ENCODE measurements at regions not wholly inside any gene's neighbourhood (a gene's known extent, or its start where the extent isn't known, plus 50 kb on each side); places are given as distances from the start of the nearest gene placed in this dataset.
A peak's percentile ranks its signal among the peaks of the same experiment; 100 is the strongest.

DNA sequence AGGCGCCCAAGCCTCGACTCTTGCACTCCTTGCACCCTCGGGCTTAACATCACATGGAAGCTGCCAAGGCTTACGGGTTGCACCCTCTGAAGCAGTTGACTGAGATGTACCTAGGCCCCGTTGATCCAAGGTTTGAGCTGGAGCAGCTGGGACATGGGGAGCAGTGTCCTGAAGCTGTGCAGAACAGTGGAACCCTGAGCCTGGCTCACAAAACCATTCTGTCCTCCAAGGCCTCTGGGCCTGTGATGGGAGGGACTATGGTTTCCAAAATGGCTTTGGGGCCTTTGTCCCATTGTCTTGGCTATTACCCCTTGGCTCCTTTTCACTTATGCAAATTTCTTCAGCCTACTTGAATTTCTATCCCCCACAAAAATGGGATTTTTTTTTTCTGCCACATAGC is 454.0 kb downstream of the PIK3C3 start:
- Histone ChIP-seq H3K27ac (no peak overlapping the region), H3K4me3 (no peak overlapping the region), H3K4me1 (replicated peaks in 1 of 2) (no peaks in the 10 kb centered on the region)
- WGBS, 10 experiments = 40 to 72% (median 58%) methylated on average over 2 to 5 of the region's 5 CpGs; no CpG with 5 or more reads in 7 of the 10 experiments
- no peak for ATAC-seq (replicated peaks in 6 of 8)
- in situ Hi-C loops (cut with MboI; ENCODE audit: low pct_unique_long_range_greater_than_20kb in 2 of 9, low sequenced_read_pairs in 9 of 9, unreplicated experiment in 9 of 9) = no loop called here

DNA sequence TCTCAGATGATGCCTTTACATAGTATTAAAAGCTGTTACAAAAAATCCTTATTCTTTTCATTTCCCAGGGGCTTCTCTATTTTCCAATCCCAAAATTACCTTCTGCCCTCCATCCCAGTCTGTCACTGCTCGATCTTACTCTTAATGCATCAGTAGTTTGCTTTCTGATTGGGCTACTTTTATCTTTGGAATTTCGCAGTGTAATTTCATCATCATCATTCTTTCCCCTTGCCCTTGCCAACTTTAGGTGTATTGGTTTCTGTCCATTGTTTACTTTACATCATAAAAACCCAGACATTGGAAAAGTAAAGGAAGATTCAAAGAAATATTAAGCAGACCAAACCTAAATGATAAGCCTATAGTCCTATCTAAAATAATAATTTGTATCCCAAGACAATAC is 457.2 kb downstream of the PIK3C3 start:
- no peak overlapping the region for H3K27ac ChIP-seq
- in situ Hi-C loops (cut with MboI; ENCODE audit: low pct_unique_long_range_greater_than_20kb in 2 of 9, low sequenced_read_pairs in 9 of 9, unreplicated experiment in 9 of 9) = no loop called here
- ATAC-seq (replicated peaks in 6 of 8) = no peak

DNA sequence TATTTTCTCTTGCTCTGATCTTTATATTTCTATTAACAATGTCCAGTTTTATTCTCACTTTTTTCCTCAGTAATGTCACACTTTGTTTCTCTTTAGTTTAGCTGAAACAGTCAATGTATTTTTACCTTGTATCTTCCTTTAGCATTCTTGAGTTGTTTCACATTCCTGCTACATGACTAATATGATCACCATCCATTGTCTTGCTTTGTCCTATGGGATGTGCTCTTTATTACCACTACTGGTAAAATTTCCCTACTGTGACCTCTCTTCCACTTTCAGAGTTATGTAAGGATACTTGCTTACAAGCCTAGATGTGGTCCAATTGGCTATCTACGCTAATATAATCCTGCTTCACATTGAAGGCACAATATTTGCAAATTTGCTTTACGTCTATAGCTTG is 457.9 kb downstream of the PIK3C3 start:
- 8 to 100% (median 90%) methylated on average over 1 to 2 of the region's 2 CpGs; no CpG with 5 or more reads in 1 of the 10 experiments for WGBS, 10 experiments
- Histone ChIP-seq H3K4me3 (no peak overlapping the region), H3K27ac (no peak overlapping the region), H3K4me1 (replicated peaks in 1 of 2) (no peaks in the 10 kb centered on the region)
- ATAC-seq (replicated peaks in 6 of 8) = no peak
- in situ Hi-C loops (cut with MboI; ENCODE audit: low pct_unique_long_range_greater_than_20kb in 2 of 9, low sequenced_read_pairs in 9 of 9, unreplicated experiment in 9 of 9) = no loop called here

More for the DNA sequence above, 457.2 kb downstream of the PIK3C3 start:
- H3K4me1 ChIP-seq (replicated peaks in 1 of 2) = no peaks in the 10 kb centered on the region
- no peak overlapping the region for H3K4me3 ChIP-seq
- 40 to 95% (median 84%) methylated on average over 1 to 2 of the region's 2 CpGs for WGBS, 10 experiments

DNA sequence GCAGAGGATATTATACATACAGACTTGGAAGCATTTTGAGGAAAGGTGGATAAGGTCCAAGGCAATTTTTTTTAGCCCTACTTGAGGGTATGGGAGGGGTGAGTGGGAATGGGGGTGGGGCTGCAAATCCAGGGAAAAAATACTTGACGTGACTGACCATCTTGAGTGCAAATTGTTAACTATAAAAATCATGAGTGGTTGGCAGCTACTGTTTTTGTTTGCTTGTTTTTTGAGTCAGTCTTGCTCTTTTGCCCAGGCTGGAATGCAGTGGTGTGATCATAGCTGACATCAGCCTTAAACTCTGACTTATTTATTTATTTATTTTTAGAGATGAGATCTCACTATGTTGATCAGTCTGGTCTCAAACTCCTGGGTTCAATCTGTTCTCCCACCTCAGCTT is 458.8 kb downstream of the PIK3C3 start:
- Histone ChIP-seq H3K27ac (no peak overlapping the region), H3K4me3 (no peak overlapping the region), H3K4me1 (replicated peaks in 1 of 2) (no peaks in the 10 kb centered on the region)
- 67 to 89% methylated on average over 1 of the region's 1 CpG; no CpG with 5 or more reads in 8 of the 10 experiments for WGBS, 10 experiments
- ATAC-seq (replicated peaks in 6 of 8) = peak in 1 of 8 experiments; percentile 62
- in situ Hi-C loops (cut with MboI; ENCODE audit: low pct_unique_long_range_greater_than_20kb in 2 of 9, low sequenced_read_pairs in 9 of 9, unreplicated experiment in 9 of 9) = no loop called here

GRCh38 chr18:42414756-42415454 is 459.9 kb downstream of the PIK3C3 start:
- H3K4me3 ChIP-seq = no peak overlapping the region
- no peaks in the 10 kb centered on the region for H3K4me1 ChIP-seq (replicated peaks in 1 of 2)
- WGBS, 10 experiments = 15 to 100% (median 76%) methylated on average over 2 to 7 of the region's 7 CpGs; no CpG with 5 or more reads in 2 of the 10 experiments
- no peak overlapping the region for H3K27ac ChIP-seq
- in situ Hi-C loops (cut with MboI; ENCODE audit: low pct_unique_long_range_greater_than_20kb in 2 of 9, low sequenced_read_pairs in 9 of 9, unreplicated experiment in 9 of 9) = no loop called here
- peak in 1 of 8 experiments; percentile 93 for ATAC-seq (replicated peaks in 6 of 8)

DNA sequence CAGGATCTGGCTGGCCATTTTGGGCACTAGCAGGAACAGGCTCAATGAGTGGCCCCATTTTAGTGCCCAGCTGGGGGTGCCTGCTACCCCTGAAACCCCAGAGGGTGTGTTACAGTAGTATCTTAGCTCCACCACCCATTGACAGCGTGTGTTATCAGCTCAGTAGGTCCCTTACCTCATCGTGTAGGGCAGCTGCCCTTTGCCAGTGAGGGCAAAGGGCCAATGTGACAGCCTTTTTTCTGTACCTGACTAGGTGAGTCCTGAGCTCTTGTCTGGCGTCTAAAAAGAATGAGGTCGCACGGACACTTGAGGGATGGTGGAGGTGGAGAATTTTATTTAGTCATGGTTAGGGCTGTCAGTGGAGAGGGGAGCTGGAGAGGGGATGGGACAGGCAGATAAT is 462.2 kb downstream of the PIK3C3 start:
- no peak for ATAC-seq (replicated peaks in 6 of 8)
- Histone ChIP-seq H3K4me3 (no peak overlapping the region), H3K4me1 (replicated peaks in 1 of 2) (no peaks in the 10 kb centered on the region), H3K27ac (no peak overlapping the region)
- in situ Hi-C loops (cut with MboI; ENCODE audit: low pct_unique_long_range_greater_than_20kb in 2 of 9, low sequenced_read_pairs in 9 of 9, unreplicated experiment in 9 of 9) = no loop called here
- WGBS, 10 experiments = 35 to 100% (median 80%) methylated on average over 1 to 4 of the region's 5 CpGs; no CpG with 5 or more reads in 4 of the 10 experiments

DNA sequence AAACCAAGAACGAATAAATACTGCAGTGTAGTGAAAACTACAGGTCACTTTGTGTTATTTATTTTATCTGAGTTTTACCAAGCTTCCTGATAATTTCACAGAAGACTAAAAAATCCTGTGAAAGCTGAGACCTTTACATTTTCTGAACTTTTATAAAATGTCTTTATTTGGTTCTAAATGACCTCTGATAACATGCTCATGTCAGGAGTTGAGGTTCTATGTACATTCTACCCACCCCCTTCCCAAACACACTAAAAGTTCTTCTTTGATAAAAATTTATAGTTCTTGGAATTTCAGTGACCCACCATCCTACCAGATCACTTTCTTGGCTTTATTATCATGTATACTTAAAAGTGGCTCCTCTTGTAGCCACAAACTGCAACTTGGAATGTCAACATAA is 463.1 kb downstream of the PIK3C3 start:
- Histone ChIP-seq H3K27ac (no peak overlapping the region), H3K4me1 (replicated peaks in 1 of 2) (no peaks in the 10 kb centered on the region), H3K4me3 (no peak overlapping the region)
- no peak for ATAC-seq (replicated peaks in 6 of 8)
- in situ Hi-C loops (cut with MboI; ENCODE audit: low pct_unique_long_range_greater_than_20kb in 2 of 9, low sequenced_read_pairs in 9 of 9, unreplicated experiment in 9 of 9) = no loop called here
- WGBS, 10 experiments = 14 to 100% (median 40%) methylated on average over 1 of the region's 1 CpG; no CpG with 5 or more reads in 3 of the 10 experiments

- in situ Hi-C loops (cut with MboI; ENCODE audit: low pct_unique_long_range_greater_than_20kb in 2 of 9, low sequenced_read_pairs in 9 of 9, unreplicated experiment in 9 of 9) = no loop called here
Observed at GRCh38 chr18:42425025-42425424, 470.0 kb downstream of the PIK3C3 start.

DNA sequence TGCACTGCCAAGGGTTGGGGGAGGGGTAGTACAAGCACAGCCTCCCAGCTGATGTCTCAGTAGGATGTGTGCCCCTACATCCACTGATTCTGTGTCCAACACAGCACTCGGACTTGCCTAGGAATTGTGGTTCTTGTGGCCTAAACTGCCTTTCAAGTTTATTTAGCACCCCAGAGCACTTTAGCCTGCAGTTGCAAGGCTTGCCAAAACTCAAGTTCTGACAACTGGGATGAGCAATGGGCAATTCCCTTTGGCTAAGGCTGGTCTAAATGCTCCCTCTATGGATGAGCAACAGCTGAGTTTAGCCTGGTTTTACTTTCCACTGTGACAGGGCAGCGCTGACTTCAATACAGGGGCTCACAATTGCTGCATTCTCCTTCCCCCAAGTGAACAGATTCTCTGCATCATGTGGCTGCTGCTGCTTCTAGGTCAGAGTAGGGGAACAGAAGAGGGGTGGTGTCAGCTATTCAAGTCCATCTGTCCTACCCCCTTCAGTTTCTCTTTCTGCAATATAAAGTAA is 471.5 kb downstream of the PIK3C3 start:
- peaks cover 8 to 27% of the 10 kb centered on the region in 2 donors for H3K4me1 ChIP-seq (replicated peaks in 1 of 2)
- no peak overlapping the region for H3K27ac ChIP-seq
- in situ Hi-C loops (cut with MboI; ENCODE audit: low pct_unique_long_range_greater_than_20kb in 2 of 9, low sequenced_read_pairs in 9 of 9, unreplicated experiment in 9 of 9) = no loop called here
- no peak for ATAC-seq (replicated peaks in 6 of 8)
- H3K4me3 ChIP-seq = no peak overlapping the region
- WGBS, 10 experiments = 0 to 63% (median 60%) methylated on average over 1 of the region's 2 CpGs; no CpG with 5 or more reads in 6 of the 10 experiments

More at GRCh38 chr18:42425025-42425424, 470.0 kb downstream of the PIK3C3 start:
- peaks cover 8 to 19% of the 10 kb centered on the region in 2 donors for H3K4me1 ChIP-seq (replicated peaks in 1 of 2)
- H3K27ac ChIP-seq = no peak overlapping the region
- ATAC-seq (replicated peaks in 6 of 8) = no peak
- no peak overlapping the region for H3K4me3 ChIP-seq

GRCh38 chr18:42429196-42429595 is 474.2 kb downstream of the PIK3C3 start:
- peak overlapping the region; percentile 1 to 8 for H3K27ac ChIP-seq
- WGBS, 10 experiments = 0 to 67% (median 40%) methylated on average over 1 to 5 of the region's 5 CpGs; no CpG with 5 or more reads in 1 of the 10 experiments
- H3K4me1 ChIP-seq (replicated peaks in 1 of 2) = peaks cover 8 to 27% of the 10 kb centered on the region in 2 donors
- peak in 5 of 8 experiments; percentile 82 to 99 (median 94) for ATAC-seq (replicated peaks in 6 of 8)
- H3K4me3 ChIP-seq = no peak overlapping the region
- in situ Hi-C loops (cut with MboI; ENCODE audit: low pct_unique_long_range_greater_than_20kb in 2 of 9, low sequenced_read_pairs in 9 of 9, unreplicated experiment in 9 of 9) = no loop called here

DNA sequence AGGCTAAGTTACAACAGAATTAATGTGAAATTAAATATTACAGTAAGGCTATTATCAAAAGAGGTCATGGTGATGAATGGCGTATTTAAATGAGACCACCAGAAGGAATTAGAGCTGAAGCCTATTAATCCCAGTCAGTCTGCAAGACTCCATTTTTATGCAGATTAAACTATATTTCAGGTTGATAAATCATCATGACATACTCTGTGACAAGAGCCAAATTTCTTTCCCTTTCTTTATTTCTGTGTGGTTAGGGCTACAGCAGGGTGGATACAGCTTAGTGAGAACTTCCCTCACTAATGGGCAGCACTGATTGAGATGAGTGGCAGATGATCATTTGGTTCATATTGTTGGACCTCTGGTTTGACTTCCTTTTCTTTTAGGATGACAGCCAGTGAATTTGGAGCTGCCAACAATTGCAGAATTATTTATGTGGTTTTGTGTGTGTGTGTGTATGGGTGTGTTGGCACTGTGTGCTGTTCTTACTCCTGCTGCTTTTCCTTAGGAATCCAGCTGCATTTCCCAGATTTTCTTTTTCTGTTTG is 481.3 kb downstream of the PIK3C3 start:
- Histone ChIP-seq H3K4me3 (no peak overlapping the region), H3K27ac (no peak overlapping the region), H3K4me1 (replicated peaks in 1 of 2) (peaks cover 14 to 25% of the 10 kb centered on the region in 2 donors)
- in situ Hi-C loops (cut with MboI; ENCODE audit: low pct_unique_long_range_greater_than_20kb in 2 of 9, low sequenced_read_pairs in 9 of 9, unreplicated experiment in 9 of 9) = no loop called here
- ATAC-seq (replicated peaks in 6 of 8) = peak in 2 of 8 experiments; percentile 24 to 50
- 33 to 100% (median 100%) methylated on average over 1 of the region's 1 CpG; no CpG with 5 or more reads in 3 of the 10 experiments for WGBS, 10 experiments

- H3K4me1 ChIP-seq (replicated peaks in 1 of 2) = peaks cover 14 to 25% of the 10 kb centered on the region in 2 donors
- ATAC-seq (replicated peaks in 6 of 8) = no peak
- in situ Hi-C loops (cut with MboI; ENCODE audit: low pct_unique_long_range_greater_than_20kb in 2 of 9, low sequenced_read_pairs in 9 of 9, unreplicated experiment in 9 of 9) = no loop called here
- no peak overlapping the region for H3K27ac ChIP-seq
- 60 to 100% (median 91%) methylated on average over 2 to 5 of the region's 5 CpGs; no CpG with 5 or more reads in 2 of the 10 experiments for WGBS, 10 experiments
- H3K4me3 ChIP-seq = no peak overlapping the region
Observed at GRCh38 chr18:42437001-42437400, 482.0 kb downstream of the PIK3C3 start.

DNA sequence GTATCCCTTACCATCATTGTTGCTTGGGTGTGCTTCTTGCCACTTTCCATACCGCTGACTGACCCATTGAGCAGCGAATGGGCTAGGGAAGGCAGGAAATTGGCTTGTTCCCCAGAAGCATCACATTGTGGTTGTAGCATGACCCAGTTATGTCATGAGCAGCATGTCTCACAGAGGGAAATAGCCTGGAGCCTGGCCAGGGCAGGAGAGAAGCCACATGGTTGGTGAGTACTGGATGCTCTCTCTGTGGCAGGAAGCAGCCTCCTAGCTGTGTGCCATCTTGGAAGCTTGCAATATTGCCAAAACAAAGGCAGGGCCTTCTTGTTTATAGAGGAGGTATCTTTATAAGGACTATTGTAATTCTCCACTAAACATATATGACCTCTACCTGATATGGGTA is 482.6 kb downstream of the PIK3C3 start:
- in situ Hi-C loops (cut with MboI; ENCODE audit: low pct_unique_long_range_greater_than_20kb in 2 of 9, low sequenced_read_pairs in 9 of 9, unreplicated experiment in 9 of 9) = no loop called here
- Histone ChIP-seq H3K4me1 (replicated peaks in 1 of 2) (peaks cover 14 to 25% of the 10 kb centered on the region in 2 donors), H3K27ac (no peak overlapping the region), H3K4me3 (no peak overlapping the region)
- WGBS, 10 experiments = 100% methylated on average over 1 to 2 of the region's 2 CpGs; no CpG with 5 or more reads in 8 of the 10 experiments
- ATAC-seq (replicated peaks in 6 of 8) = no peak
